ENCODE measurements at regions not wholly inside any gene's neighbourhood (a gene's known extent, or its start where the extent isn't known, plus 50 kb on each side); places are given as distances from the start of the nearest gene placed in this dataset.
"Not testable (repeated sequence)": the region's sequence is repeated elsewhere in the genome, so short reads cannot be mapped to it uniquely, and the experiment has no call there.

- not testable (repeated sequence) for DNase-seq
Measured at GRCh38 chr17:20851591-20852238, 191.1 kb downstream of the USP22 start.

DNA sequence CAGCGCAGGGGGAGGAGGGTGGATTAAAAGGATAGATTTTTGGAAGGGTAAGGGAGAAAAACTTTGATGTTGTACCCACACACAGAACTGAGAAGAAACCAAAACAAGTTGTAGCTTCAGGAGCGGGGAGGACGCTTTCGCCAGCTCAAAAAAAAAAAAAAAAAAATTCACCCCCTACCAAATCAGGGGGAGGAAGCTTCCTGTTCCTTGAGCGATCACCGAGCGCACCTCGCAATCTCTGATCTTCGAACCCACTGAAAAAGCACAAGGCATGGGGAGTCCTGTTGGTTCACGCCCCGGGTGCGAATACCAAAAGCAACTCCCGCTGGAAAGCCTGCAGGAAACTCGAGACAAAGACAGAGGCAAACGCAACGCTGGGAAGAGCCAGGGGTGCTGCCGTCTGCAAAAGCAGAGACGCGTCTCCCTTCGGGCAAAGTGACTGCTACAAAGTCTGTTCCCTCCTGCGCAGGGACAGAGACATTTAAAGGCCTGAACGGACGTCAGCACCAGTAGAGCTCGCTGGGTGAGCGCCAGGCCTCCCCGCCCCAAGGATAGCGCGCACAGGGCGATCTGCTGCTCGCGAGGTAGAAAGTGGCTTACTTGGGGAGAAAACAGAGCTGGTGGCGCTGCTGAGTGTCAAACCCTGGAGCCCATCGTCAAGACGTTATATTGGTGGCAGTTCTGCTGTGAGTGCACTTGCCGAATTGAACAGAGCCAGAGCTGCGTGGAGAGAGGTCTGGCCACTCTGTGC is 190.4 kb downstream of the USP22 start:
- no peak for DNase-seq

DNA sequence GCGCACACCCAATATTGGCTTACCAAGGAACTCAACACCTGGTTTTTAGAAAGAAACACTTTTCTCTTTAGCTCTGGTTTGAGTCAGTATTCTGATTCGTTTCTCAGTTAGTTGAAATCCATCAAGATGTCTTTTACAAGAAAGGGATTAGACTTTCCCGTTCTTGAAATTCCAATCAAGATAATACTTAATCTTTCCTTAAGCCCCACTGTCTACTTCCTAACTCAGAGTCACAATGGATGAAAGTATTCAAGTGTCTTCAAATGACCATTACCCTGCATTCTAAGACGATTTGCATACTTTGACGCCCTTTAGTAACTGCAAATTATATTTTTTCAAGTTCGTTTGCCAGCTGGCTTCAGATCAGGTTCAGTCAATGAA is 189.8 kb downstream of the USP22 start:
- no peak for DNase-seq

DNA sequence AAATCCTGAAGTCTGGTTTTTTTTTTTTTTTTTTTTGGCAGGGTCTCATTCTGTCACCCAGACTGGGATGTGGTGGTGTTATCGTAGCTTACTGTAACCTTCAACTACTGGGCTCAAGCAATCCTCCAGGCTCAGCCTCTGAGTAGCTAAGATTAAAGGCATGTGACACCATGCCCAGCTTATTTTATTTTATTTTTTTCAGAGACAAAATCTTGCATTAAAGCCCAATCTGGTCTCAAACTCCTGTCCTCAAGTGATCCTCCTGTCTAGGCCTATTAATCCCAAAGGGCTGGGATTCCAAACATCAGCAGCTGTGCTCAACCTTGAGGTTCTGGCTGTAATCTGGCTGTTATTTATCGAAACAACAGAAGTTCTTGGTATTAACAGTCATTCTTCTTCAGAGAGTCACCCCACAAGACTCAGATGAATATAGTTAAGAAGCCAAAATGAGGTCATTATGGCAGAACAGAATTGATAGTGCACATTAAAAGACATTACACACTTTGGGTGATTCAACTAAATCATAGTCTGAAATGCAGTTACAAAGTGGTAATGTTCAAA is 186.8 kb downstream of the USP22 start:
- DNase-seq = not testable (repeated sequence)

DNA sequence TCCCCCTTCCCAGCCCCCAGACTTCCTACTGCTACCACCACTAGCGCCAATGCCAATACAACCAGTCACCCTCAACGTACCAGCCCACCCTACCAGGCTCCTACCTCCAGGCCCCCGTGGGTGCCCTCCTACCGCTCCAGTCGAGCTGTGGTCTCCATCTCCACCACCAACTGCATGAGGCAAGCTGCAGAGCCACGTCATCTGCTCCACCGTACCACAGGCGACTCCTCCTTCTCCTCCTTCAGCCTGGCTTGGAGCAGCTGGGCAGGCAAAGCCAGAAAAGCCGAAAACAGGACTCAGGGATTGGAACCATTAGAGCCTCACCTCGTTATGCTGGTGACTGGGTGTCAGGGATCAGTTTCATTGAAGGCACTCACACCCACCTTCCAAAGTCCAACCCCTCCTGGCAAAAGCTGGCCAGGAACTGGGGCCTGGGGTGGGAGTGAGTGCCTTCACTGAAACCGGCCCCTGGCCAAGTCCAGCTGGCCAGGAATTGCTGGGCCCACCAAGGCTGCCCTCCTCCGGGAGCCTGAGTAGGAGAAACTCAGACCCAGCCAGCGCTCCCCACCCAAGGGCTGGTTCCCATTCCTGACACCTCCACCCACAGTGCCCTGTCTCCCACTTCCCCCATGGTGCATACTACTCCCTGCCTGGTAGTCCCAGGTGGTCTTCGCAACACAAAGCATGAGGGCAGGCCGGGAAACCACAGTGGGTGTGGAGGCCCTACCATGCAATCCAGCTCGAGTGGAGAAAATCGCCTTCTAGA is 176.2 kb downstream of the USP22 start:
- DNase-seq = not testable (repeated sequence)

DNA sequence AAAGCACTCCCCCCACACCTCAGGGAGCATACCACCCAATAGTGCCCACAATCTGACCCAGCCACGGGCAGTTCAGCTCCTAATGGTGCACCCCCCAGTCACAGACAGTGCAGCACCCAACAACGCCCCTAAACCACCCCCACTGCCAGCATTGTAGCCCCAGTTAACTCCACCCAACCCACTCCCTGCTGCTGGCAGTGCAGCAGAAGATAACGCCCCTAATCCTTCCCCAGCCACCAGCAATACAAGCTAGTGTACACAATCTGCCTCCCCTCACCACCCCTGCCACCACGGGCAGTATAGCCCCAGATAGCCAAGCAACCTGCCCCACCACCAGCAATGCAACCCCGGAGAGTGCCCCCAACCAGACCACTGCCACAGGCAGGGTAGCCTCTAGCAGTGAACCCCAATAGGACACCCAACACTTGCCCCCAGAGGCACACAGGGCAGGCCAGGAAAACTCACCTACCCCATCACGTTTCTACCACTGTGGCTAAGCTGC is 175.3 kb downstream of the USP22 start:
- not testable (repeated sequence) for DNase-seq

DNA sequence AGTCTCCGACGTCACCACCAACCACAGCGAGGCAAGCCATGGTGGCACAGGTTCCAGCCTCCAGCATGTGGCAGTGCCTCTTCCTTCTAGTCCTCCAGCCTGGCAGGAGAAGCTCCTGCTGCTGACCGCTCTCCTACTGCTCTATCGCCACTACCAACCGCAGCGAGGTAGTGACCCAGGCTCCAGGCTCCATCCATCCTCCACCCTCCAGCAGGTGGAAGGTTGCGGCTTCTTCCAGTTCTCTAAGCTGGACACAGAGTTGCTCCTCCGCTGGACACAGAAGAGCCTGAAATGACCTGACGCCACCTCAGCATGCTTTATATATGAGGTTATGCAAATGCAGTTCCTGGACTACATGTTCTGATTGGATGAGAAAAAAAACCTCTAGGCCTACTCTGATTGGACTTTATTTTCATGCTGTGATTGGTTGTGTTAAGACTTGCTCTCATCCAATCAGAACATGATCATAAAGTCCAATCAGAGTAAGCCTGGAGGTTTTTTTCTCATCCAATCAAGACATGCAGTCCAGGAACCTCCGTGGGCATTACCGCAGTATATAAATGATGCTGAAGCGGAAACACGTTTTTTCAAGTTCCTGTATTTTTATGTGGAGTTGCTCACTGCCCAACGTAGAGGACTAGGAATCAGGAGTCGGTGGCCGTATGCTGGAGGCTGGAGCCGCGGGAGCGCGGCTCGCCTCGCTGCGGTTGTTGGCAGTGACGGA is 174.7 kb downstream of the USP22 start:
- DNase-seq = not testable (repeated sequence)

GRCh38 chr17:20868662-20869007 is 174.2 kb downstream of the USP22 start:
- DNase-seq = not testable (repeated sequence)

DNA sequence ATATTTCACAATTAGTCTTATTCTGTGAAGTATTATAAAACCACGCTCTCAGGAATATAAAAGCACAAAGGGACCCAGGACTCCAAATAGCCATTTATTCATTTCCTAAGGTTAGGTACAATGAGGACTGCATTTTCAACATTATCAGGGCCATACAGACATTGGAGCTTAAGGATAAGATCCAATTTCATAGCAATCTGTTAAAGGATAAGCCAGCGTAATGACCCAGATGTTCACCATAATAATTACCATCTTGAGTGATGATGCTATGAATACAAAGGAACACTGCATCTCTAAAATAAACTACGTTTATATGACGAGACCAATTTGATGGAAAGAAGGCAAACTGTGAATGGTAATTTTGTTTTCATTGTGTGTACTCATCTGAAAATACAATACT is 169.6 kb downstream of the USP22 start:
- DNase-seq = not testable (repeated sequence)

DNA sequence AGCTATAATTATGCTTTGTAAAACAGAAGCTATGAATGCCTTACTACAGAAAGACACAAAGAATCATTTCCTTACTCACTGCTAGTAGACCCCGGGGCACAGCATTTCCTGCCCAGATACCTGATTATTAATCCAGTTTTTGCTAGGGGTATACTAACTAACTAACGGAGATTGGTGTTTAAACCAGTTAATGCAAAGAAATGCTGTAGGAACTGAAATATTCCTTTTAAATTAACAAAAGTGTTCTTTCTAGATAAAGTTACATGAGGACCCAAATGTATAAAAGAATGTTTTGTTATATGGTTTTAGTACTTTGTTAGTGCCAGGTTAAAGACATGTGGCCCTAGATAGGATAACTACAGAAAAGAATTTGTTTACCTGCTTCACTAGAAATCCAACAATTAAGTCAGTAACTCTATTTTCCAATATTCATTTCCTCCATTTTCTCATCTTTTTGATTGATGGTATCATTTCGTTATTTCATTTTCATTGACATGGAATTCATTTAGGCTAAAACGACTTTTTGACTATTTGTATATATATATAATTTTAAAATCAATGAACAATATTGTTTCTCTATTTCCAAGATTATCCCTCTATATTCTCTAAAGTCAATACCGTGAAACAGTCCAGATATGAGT is 169.0 kb downstream of the USP22 start:
- not testable (repeated sequence) for DNase-seq

DNA sequence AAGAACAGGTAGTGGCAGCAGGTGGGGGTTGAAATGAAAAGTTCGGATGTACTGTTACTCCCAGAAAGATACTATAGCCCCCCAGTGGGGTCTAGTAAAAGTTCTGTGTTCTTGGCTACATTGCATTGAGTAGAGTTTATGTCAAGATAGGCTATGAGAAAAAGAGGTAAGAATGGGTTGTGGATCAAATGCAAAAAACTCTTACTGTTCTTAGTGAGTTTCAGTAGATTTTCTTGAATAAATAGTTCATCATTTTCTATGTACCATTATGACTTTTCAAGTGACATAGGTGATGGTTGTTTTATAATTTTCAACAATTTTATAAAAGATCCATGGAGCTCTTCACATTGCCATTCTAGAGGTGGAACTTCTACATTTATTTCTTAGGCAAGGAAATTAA is 165.4 kb downstream of the USP22 start:
- DNase-seq = not testable (repeated sequence)

GRCh38 chr17:20890338-20890737 is 152.5 kb downstream of the USP22 start:
- DNase-seq = no peak

- not testable (repeated sequence) for DNase-seq
Measured at GRCh38 chr17:20895426-20895825, 147.4 kb downstream of the USP22 start.

- no peak for DNase-seq
Measured at GRCh38 chr17:20896153-20896649, 146.6 kb downstream of the USP22 start.

- not testable (repeated sequence) for DNase-seq
Measured at GRCh38 chr17:20898726-20899125, 144.1 kb downstream of the USP22 start.

- DNase-seq = not testable (repeated sequence)
Measured at GRCh38 chr17:20902496-20902895, 140.3 kb downstream of the USP22 start.

GRCh38 chr17:20903549-20903948 is 139.3 kb downstream of the USP22 start:
- not testable (repeated sequence) for DNase-seq

DNA sequence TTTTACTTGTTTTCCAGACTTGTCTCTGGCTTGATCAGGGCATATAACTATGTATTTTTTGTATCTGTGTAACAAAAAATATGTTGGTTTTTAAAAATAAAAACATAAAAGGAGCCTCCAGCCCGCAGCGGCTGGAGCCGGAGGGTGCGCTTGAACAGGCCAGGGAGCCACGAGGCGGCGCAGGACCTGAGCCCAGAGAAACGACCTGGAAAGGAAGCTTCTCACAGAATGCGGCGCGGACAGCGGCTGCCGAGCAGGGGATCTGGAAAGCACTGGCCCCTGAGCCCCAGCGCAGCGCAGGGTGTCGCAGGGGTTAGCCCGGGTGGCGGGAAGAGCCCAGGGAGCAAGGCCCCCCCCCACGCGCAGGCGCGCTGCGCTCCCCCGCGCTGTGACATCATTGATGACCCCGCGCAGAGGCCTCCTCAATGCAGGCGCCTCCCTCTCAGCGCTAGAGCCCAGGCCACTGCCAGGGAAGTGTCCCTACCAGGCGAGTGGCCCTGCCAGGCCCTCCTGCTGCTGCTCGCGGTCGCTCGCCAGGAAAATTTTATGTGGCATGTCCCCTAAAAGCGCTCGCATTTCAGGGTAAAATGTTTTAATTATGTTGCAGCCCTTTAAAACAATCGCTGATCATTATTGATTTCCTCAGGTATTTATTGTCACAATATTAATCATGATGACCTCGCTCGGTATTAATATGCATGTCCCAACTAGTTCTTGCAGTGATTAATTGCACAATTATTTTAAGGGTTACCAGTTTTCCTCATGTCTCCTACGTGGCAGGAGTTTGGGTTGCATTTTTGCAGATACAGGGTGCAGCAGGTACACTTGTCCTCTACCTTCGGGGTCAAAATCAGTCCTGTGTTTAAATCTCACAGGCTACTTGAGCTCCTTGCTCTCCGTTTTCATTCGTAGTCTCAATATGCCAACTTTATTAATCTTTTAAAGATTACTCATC is 134.2 kb downstream of the USP22 start:
- peak; percentile 91 to 92 for DNase-seq

- DNase-seq = no peak
Measured at GRCh38 chr17:20914658-20915057, 128.2 kb downstream of the USP22 start.

- no peak for DNase-seq
Measured at GRCh38 chr17:20916383-20916782, 126.4 kb downstream of the USP22 start.
